Fibroblast of lung (primary cell): ENCODE measurements at regions not wholly inside any gene's neighbourhood (a gene's known extent, or its start where the extent isn't known, plus 50 kb on each side); places are given as distances from the start of the nearest gene placed in this dataset.

Experiments
- CTCF ChIP-seq, 2 donors: IDR thresholded peaks in 1 of 2; conservative IDR thresholded peaks in 1 of 2; 1 replicate in 1 of 2; 2 replicates in 1 of 2; pipeline ENCODE4 v1.5.1; 2011 to 2012; ENCODE audit warnings: low read length in 2 of 2, control low read depth in 1 of 2, inconsistent platforms in 1 of 2, low read depth in 1 of 2, mild to moderate bottlenecking in 1 of 2
- EZH2 ChIP-seq: IDR thresholded peaks from 2 replicates; pipeline ENCODE4 v1.5.1; 2012; ENCODE audit warnings: low read length, control low read depth, mild to moderate bottlenecking; ENCODE audit errors: missing control alignments

- TF ChIP-seq CTCF (conservative IDR thresholded peaks at IDR 0.05 in 1 of 2, IDR thresholded peaks at IDR 0.05 in 1 of 2; ENCODE audit: low read depth in 1 of 2, low read length in 2 of 2) (peak; percentile 29 to 34), EZH2 (no peak)
Observed at GRCh38 chr6:73985891-73986290, 289.9 kb downstream of the CD109 start.
